ENCODE measurements at regions not wholly inside any gene's neighbourhood (a gene's known extent, or its start where the extent isn't known, plus 50 kb on each side); places are given as distances from the start of the nearest gene placed in this dataset.

DNA sequence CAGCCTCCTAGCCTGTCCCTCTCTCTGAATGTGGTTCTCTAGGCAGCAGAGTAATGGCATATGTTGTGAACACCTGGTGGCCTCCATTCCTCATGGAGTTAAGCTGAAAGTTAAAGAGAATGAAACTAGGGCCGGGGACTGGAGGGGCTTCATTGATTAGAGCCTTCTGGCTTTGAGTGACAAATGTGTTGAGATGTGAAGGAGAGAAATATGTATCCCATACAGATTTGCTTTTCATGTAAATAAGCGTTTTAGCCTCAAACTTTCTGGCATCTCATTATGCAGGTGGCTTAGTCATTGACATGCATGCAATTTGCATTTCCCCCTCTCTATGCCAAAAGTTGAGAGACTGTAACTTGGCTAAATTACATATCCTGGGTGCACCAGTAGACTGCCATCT, 537.7 kb upstream of the EEF2KMT start:
- H3K27ac ChIP-seq, result no peak overlapping the region
- no peak for DNase-seq (ENCODE audit: low read depth, low spot score)

DNA sequence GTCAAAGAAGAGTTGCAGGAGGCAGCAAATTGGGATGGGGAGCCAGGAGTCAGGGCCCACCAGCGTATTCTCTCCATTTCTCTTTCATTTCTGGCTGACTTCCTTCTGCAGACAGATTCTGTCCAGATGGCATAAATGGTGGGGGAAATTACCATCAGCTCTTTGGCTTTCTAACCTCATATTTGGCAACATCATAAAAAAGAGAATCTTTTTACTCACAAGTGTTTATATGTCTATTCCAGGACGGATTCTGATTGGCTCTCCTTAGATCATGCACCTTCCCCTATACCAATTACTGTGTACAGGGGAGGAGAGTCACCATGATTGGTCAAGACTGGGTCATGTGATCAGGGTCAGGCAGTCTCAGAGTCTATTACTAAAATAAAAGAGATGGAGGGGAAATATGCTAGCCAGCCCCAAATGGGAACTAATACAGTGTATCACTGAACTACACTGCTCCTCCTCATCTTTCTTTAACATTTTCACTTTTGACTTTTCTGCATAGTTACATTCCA, 537.1 kb upstream of the EEF2KMT start:
- H3K27ac ChIP-seq, result no peak overlapping the region
- DNase-seq (ENCODE audit: low read depth, low spot score), result no peak

GRCh38 chr16:5633845-5634440, 536.3 kb upstream of the EEF2KMT start:
- no peak overlapping the region for H3K27ac ChIP-seq
- no peak for DNase-seq (ENCODE audit: low read depth, low spot score)

DNA sequence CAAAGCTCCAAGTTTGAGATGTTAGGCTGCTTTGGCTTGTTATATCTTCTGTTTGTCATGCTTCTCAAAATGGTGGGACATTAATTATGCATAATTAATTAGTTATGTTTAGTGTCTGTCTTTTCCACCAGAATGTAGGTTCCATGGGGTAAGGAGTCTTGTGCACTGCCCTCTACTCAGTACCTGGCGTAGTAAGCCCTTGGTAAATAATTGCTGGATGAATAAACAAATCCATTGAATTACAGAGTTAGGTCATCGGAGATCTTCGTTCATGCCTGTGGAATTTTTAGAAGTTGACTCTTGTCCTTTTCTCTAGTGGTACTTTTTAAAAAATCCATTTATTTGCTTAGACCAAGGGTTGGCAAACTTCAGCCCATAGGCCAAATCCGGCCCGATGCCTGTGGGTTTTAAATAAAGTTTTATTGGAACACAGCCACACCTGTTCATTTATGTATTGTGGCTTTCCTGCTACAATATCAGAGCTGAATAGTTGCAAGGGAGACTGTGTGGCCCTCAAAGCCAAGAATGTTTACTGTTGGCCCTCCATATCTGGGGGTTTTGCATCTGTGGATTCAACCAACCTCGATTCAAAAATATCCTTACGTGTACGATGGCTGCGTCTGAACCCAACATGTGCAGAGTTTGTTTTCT, 524.8 kb upstream of the EEF2KMT start:
- no peak overlapping the region for H3K27ac ChIP-seq
- DNase-seq (ENCODE audit: low read depth, low spot score), result no peak

DNA sequence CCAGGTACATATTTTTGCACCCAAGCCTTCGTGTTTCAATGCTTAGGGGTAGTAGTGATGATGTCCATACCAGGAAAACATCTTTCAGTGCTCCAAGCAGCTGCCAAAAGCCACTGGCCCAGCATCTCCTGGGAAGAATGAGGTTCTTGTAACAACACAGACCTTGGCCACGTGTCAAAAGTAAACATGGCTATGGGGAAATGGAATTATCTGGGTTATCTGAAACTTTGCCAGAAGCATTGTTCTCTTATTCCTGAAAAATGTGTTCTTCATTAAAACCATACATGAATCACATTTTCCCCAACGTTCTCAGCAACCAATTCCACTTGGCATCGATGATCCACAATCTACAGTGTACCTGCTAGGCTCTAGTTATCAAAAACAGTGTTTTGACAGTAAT, 524.2 kb upstream of the EEF2KMT start:
- DNase-seq (ENCODE audit: low read depth, low spot score), result no peak
- H3K27ac ChIP-seq, result no peak overlapping the region

- H3K27ac ChIP-seq, result no peak overlapping the region
- no peak for DNase-seq (ENCODE audit: low read depth, low spot score)
Observed at GRCh38 chr16:5619304-5619703, 521.7 kb upstream of the EEF2KMT start.

DNA sequence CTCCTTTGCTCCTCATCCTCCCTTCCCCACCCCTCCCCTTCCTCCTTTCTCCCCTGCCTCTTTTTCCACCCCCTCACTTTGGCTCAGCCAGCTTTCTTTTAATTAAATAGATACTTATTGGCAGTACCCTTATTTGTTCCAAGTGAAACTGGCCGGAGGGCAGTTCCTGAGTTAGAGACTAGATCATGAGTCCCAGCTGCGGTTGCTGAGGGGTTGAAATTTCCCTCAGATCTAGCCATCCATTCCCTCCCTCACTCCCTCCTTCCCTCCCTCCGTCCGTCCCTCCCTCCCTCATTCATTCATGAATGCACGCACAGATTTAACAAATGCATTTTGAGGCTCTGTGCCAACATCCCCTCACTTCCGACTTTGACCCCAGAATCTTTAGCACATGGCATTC, 519.2 kb upstream of the EEF2KMT start:
- no peak overlapping the region for H3K27ac ChIP-seq

GRCh38 chr16:5615868-5616642, 518.5 kb upstream of the EEF2KMT start:
- no peak overlapping the region for H3K27ac ChIP-seq
- DNase-seq (ENCODE audit: low read depth, low spot score), result no peak

More for the DNA sequence above, 519.2 kb upstream of the EEF2KMT start:
- no peak for DNase-seq (ENCODE audit: low read depth, low spot score)

GRCh38 chr16:5607169-5607568, 509.6 kb upstream of the EEF2KMT start:
- DNase-seq (ENCODE audit: low read depth, low spot score), result no peak
- H3K27ac ChIP-seq, result no peak overlapping the region

DNA sequence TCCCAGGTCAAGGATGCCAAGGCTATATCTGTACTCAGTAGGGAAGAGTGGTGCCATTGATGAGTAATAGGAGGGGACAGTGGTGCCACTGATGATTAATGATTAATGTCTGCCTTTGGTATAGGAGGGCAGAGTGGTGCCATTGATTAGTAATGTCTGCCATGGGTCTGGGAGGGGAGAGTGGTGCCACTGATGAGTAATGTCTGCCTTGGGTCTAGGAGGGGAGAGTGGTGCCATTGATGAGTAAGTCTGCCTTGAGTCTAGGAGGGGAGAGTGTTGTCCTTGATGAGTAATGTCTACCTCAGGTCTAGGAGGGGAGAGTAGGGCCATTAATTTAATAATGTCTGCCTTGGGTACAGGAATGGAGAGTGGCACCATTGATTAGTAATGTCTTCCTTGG, 507.8 kb upstream of the EEF2KMT start:
- DNase-seq (ENCODE audit: low read depth, low spot score), result no peak
- H3K27ac ChIP-seq, result no peak overlapping the region

DNA sequence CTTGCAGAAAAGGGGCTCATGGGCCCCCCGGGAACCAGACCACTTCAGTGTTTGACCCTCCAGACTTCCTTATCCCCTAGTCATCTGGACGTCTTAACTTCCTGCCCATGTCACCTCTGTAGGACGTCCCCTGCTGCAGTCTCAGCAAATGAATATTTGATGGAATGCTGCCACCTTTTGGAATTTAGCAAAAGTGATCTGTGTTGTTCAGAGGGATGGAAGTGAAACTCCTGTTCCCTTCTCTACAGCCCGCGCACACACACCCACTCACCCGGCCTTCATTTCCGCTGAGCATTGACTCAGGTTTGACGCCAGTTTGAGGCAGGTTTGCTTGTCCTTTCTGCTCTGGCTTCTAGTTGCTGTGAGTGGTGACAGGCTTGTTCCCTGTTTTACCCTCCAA, 507.2 kb upstream of the EEF2KMT start:
- H3K27ac ChIP-seq, result no peak overlapping the region
- DNase-seq (ENCODE audit: low read depth, low spot score), result no peak

- H3K27ac ChIP-seq, result no peak overlapping the region
- no peak for DNase-seq (ENCODE audit: low read depth, low spot score)
Observed at GRCh38 chr16:5603836-5604235, 506.2 kb upstream of the EEF2KMT start.

DNA sequence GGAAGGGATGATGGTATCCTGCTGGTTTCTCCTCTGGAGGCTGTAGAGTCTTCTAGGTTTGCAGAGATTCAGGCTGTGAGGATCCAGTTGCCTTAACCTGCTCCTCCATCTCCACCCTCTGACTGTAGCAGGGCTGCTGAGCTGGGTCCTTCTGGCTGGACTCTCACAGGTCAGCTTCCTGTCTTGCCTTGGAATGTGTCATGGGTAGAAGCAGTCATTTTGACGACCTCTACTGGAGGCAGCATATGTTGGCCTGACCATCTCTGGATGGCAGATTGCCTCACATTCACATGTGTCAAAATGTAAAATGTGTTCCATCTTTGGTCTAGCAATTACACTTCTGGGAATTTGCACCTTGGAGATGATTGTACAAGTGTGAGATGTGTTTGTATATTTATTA, 504.4 kb upstream of the EEF2KMT start:
- DNase-seq (ENCODE audit: low read depth, low spot score), result no peak
- H3K27ac ChIP-seq, result no peak overlapping the region

- no peak overlapping the region for H3K27ac ChIP-seq
- DNase-seq (ENCODE audit: low read depth, low spot score), result no peak
Observed at GRCh38 chr16:5598793-5599192, 501.2 kb upstream of the EEF2KMT start.

GRCh38 chr16:5595849-5596248, 498.3 kb upstream of the EEF2KMT start:
- no peak for DNase-seq (ENCODE audit: low read depth, low spot score)
- H3K27ac ChIP-seq, result no peak overlapping the region

GRCh38 chr16:5590416-5590815, 492.8 kb upstream of the EEF2KMT start:
- H3K27ac ChIP-seq, result no peak overlapping the region
- no peak for DNase-seq (ENCODE audit: low read depth, low spot score)

DNA sequence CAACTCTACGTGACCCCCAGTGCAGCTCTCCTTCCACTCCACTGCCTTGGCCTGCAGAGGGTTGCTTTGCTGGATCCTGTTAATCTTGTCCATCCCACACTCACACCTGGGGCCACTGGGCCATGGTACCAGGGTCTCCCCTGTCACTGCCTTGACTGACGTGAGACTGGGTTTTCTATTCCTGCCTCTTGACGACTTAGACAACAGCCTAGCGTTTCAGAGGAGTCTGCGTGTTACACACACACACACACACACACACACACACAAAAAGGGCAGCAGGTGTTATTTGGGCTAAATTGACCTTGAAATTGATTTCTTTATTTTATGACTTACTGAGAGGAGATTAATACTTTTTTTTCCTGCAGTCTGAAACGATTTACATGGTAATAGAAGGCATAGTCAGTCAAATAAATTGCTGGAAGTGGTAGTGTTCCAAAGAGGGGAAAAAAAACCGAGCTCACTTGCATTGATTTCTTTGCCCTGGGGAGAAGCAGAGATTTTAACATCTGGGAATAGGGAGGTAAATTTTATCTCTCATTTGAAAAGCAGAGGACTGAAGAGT, 492.3 kb upstream of the EEF2KMT start:
- H3K27ac ChIP-seq, result no peak overlapping the region
- DNase-seq (ENCODE audit: low read depth, low spot score), result no peak

- no peak for DNase-seq (ENCODE audit: low read depth, low spot score)
- H3K27ac ChIP-seq, result no peak overlapping the region
Observed at GRCh38 chr16:5584109-5584508, 486.5 kb upstream of the EEF2KMT start.

GRCh38 chr16:5582529-5582928, 484.9 kb upstream of the EEF2KMT start:
- DNase-seq (ENCODE audit: low read depth, low spot score), result no peak
- H3K27ac ChIP-seq, result no peak overlapping the region

- no peak overlapping the region for H3K27ac ChIP-seq
- no peak for DNase-seq (ENCODE audit: low read depth, low spot score)
Observed at GRCh38 chr16:5581908-5582307, 484.3 kb upstream of the EEF2KMT start.

- H3K27ac ChIP-seq, result no peak overlapping the region
- DNase-seq (ENCODE audit: low read depth, low spot score), result no peak
Observed at GRCh38 chr16:5581428-5581827, 483.8 kb upstream of the EEF2KMT start.
